NCI-H1092 (cell line): ENCODE measurements at regions not wholly inside any gene's neighbourhood (a gene's known extent, or its start where the extent isn't known, plus 50 kb on each side); places are given as distances from the start of the nearest gene placed in this dataset.
"Not testable (repeated sequence)": the region's sequence is repeated elsewhere in the genome, so short reads cannot be mapped to it uniquely, and the experiment has no call there.

Experiments
- DNase-seq: peaks from one replicate; lab custom pipeline; 2025; lab: John Stamatoyannopoulos, UW

- no peak for DNase-seq
Observed at GRCh38 chr2:20130821-20131645, 79.6 kb upstream of the LAPTM4A start.

GRCh38 chr2:20130160-20130560 is 78.7 kb upstream of the LAPTM4A start:
- no peak for DNase-seq

- no peak for DNase-seq
Observed at GRCh38 chr2:20129331-20130159, 78.1 kb upstream of the LAPTM4A start.

- no peak for DNase-seq
Observed at GRCh38 chr2:20128506-20129330, 77.3 kb upstream of the LAPTM4A start.

GRCh38 chr2:20126469-20126868 is 75.0 kb upstream of the LAPTM4A start:
- DNase-seq = no peak

GRCh38 chr2:20126040-20126439 is 74.6 kb upstream of the LAPTM4A start:
- DNase-seq = no peak

GRCh38 chr2:20125616-20126015 is 74.2 kb upstream of the LAPTM4A start:
- DNase-seq = no peak

- no peak for DNase-seq
Observed at GRCh38 chr2:20125164-20125563, 73.7 kb upstream of the LAPTM4A start.

GRCh38 chr2:20123871-20124594 is 72.6 kb upstream of the LAPTM4A start:
- no peak for DNase-seq

- DNase-seq = no peak
Observed at GRCh38 chr2:20122864-20123263, 71.4 kb upstream of the LAPTM4A start.

- no peak for DNase-seq
Observed at GRCh38 chr2:20120569-20121416, 69.4 kb upstream of the LAPTM4A start.

GRCh38 chr2:20118051-20118450 is 66.6 kb upstream of the LAPTM4A start:
- no peak for DNase-seq

GRCh38 chr2:20115902-20116301 is 64.5 kb upstream of the LAPTM4A start:
- DNase-seq = no peak

- no peak for DNase-seq
Observed at GRCh38 chr2:20115374-20115773, 63.9 kb upstream of the LAPTM4A start.

- no peak for DNase-seq
Observed at GRCh38 chr2:20113986-20114938, 62.8 kb upstream of the LAPTM4A start.

- no peak for DNase-seq
Observed at GRCh38 chr2:20113004-20113796, 61.8 kb upstream of the LAPTM4A start.

- not testable (repeated sequence) for DNase-seq
Observed at GRCh38 chr2:20112361-20112760, 60.9 kb upstream of the LAPTM4A start.

GRCh38 chr2:20111311-20112131 is 60.1 kb upstream of the LAPTM4A start:
- no peak for DNase-seq
